Stimulated activated CD4-positive, alpha-beta T cell treated with anti-CD3 and anti-CD28 coated beads, Interleukin-1b, Interleukin-23, amount 100 ng/mL, for 48 hours (primary cell): ENCODE measurements at regions not wholly inside any gene's neighbourhood (a gene's known extent, or its start where the extent isn't known, plus 50 kb on each side); places are given as distances from the start of the nearest gene placed in this dataset.
"Not testable (repeated sequence)": the region's sequence is repeated elsewhere in the genome, so short reads cannot be mapped to it uniquely, and the experiment has no call there.

Source experiments
- DNase-seq: peaks from one replicate; pipeline ENCODE4 v3.0.0-alpha.2; 2020

- no peak for DNase-seq
Observed at GRCh38 chr12:5268424-5269210, 163.3 kb upstream of the NTF3 start.

DNA sequence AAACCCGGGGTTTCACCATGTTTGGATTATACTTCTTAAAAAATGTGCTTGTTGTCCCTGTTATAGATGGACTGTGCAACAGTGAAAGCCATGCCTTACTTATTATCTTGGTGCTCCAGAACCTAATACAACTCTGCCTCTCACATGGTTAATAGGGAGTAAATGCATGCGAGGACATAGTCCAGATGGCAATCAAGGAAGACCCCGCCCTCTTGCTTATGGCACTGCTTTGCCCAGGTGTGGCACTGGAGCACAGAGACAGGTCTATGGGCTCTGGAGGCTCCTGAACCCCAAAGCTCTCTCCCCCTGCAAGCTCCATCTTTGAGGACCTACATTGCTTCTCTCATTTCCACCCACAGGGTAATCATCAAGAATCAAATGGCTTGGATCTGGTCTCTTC is 162.1 kb upstream of the NTF3 start:
- DNase-seq: no peak

GRCh38 chr12:5272018-5272785 is 159.7 kb upstream of the NTF3 start:
- no peak for DNase-seq

GRCh38 chr12:5273709-5274108 is 158.2 kb upstream of the NTF3 start:
- no peak for DNase-seq

DNA sequence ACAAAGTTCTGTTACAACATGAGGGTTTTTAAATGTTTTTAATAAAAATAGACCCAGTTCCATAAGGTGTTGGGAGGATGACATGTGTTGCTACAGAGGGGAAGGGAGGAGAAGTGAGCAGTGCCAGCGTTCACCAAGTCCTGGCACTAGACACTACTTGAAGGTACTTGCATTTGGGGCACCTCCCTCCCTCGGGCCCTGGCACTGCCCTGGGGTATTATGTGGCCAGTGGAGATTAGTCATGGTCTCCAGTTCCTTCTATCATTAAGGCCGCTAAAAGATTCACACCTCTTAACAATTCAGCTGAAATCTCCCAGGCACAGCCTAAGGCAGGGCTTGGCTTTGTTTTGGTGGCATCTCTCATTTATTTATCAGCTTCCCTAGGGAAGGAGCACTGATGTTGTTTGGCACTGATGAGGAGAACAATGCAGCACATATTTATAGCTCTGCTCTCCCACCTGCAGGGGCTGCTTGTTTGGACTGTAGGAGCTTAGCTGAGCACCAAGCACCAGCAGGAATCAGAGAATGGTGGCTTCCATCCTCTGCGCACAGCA is 155.5 kb upstream of the NTF3 start:
- DNase-seq: no peak

DNA sequence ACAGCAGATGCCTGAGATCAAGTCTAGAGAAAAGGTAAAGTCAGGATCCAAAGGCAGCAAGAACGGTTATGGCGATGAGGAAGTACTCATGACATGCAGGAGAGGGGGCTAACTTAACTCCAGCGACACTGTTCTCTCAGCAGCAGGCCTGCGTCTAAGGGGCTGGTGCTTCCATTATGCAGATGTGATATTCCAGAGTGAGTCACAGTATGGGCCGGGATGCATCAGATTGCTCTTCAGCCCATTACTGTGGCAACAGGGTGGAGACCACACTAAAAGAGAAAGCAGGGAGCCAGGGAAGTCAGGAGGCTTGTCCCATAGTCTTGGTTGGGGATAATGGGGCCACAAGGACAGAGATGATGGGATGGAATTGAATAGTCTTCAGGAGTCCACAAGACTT is 151.8 kb upstream of the NTF3 start:
- DNase-seq: no peak

- DNase-seq: not testable (repeated sequence)
Observed at GRCh38 chr12:5290368-5290767, 141.5 kb upstream of the NTF3 start.

DNA sequence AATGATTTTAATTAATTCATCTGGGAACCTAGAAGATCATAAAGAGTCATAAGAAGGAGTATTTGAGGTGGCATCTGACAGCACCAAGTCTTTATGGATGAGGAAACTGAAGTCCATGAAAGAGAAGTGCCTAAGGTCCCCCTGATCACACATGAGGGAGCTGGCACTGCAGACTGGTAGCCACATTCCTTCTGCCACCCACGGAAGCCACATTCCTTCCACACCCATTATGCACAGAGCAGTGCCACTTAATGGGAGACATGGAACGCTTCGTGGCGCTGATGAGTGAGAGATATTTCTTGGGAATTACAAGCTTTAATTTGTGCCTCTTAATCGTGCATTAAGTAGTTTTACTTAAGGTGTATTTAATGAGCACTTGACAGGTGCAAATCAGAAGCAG is 139.3 kb upstream of the NTF3 start:
- DNase-seq: no peak

DNA sequence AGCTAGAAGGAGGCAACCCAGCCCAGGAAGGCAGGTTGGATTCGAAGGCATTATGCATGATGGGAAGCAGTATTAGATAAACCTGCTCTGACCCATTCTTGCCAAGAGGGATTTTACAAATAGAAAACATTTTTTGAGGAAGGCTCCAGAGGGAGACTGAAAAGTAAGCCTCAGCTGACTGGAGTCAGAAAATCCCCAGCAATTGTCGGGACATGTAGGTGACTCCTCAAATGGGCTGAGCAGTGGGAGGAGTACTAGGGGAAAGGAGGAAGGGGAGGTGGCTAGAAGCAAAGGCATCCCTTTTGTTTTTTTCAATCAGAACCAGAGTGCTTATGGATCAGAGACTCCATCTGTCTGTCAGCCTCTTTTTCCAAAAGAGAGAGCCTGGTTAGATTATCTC is 138.1 kb upstream of the NTF3 start:
- no peak for DNase-seq

GRCh38 chr12:5294274-5295070 is 137.4 kb upstream of the NTF3 start:
- no peak for DNase-seq

DNA sequence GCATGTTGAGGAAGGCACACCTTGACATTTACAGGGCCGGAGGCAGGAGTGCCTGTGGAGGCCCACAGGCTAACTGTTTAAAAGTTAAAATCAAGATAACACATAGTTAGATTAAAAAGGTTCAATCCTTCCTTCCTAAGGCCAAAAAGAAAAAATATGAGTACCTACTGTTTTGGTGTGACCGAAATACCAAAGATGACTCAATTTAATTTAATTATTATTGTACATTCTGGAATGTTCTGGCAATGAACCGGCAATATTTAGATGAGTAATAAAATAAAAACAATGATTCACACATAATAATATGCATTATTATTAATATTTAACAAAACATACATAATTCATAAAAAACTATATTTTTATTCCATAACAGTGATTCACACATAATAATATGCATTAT is 136.8 kb upstream of the NTF3 start:
- no peak for DNase-seq

DNA sequence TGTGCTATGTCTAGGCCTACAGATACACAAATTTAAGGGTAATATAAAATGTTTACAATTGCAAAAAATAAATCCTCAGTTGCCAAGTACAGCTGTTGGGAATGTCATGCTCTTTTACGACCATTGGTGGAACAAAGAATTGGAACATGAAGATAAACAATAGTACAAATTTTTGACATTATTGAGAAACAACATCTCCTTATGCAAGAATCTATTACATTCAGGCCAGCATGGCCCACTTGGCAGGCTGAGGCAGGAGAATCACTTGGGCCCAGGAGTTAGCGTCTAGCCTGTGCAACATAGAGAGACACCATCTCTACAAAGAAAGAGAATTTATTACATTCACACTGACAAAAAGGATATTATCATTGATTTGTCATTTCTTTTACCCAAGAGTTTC is 135.9 kb upstream of the NTF3 start:
- DNase-seq: no peak

DNA sequence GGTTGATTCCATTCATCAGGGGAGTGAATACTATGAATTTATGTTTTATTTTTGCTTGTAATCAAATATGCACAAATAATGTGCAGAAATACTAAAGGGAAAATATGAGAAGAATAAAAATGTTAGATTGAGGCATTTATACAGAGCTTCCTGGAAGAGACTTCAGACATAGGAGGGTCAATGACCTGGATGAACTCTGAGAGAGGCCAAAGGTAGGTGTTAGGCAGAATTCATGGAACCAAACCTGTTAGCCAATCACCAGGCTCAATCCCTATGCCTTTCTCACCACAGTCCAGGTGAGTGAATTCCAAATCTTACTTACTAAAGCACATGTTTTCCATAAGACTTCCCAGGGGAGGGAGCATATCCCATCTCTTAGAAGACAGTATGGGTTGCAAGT is 130.4 kb upstream of the NTF3 start:
- DNase-seq: no peak

DNA sequence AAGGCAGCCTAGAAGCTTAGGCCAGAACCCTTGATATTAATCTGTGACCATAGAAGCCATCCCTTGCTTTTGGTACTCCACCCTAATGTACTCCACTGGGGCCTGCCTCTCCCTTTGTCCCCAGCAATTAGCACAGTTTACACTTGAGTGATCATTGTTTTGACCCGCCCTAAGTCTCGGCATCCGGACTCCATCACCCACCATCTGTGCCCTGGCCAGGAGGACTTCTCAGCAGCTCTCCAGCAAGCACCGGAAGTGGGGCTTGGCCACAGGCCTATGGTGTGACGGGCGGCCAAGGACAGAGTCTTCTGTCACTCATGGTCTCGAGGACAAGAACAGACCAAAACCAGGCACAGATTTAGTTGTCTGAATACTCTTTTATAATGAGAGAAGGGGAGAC is 126.5 kb upstream of the NTF3 start:
- DNase-seq: no peak

DNA sequence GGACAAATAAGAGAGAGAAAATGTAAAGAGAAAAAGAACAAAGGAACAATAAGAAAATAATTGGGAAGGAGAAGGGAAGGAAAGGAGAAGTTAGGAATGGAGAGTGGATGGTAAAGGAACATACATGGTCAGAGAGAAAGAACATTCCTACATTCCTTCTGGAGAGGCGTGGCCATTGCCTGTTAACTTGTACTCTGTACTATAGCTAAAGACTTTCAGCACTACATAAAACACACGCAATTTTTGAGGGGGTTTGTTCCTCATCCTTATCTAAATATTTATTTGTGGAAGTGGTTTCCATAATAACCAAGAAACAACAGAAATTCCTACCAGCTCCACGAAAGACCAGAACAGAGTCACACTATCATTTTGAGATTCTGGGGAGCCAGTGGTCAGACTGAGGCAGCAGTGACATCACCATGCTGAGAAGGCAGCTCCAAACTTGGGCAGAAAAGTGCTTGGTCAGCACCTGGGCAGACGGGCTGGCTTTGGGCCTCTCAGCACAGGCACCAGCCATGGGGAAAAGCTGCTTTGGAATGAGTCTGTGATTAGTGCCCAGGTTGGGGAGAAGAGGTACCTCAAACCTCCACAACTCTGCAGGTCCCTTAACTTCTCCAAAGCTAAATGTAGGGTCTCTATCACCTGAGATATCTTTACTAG is 125.9 kb upstream of the NTF3 start:
- no peak for DNase-seq

DNA sequence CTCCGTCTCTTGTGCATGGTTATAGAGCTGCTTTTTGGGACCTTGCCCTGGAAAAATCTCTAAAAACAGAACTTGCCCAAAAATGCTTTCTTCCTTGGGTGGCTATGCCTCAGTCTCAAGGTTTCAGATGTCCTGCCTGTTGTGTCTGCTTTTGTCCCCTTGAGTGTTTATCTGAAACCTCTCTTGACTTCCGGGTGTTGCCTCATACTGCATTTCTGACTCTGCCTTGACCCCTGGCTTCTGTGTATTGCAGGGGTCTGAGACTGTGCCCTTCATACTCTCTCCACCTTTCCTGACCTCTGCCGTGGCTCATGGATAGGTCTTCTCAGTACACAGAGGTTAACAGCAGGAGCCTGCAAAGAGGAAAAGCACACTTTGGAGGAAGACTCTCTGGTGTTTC is 124.8 kb upstream of the NTF3 start:
- DNase-seq: no peak

- DNase-seq: no peak
Observed at GRCh38 chr12:5308216-5308615, 123.7 kb upstream of the NTF3 start.

- DNase-seq: no peak
Observed at GRCh38 chr12:5308996-5309395, 122.9 kb upstream of the NTF3 start.

DNA sequence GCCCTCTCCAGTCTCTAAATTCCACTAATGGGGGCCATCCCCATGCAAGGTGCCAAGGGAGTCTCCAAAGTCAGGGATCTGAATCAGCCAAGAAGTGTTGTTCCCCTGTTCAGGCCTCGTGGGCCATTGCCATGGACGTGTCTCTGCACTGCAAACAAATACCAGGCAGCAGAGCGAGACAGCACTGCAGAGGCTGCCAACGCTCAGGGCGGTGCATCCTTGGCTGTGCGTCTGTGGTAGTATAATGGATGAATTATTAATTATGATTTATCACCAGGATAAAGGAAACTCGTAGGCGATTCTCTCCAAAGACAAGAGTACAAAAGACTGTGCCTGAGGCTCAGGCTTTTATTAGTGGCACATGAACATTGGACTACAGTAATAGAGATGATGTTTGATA is 122.3 kb upstream of the NTF3 start:
- DNase-seq: no peak

GRCh38 chr12:5310151-5310550 is 121.8 kb upstream of the NTF3 start:
- no peak for DNase-seq

GRCh38 chr12:5317556-5317955 is 114.4 kb upstream of the NTF3 start:
- no peak for DNase-seq

DNA sequence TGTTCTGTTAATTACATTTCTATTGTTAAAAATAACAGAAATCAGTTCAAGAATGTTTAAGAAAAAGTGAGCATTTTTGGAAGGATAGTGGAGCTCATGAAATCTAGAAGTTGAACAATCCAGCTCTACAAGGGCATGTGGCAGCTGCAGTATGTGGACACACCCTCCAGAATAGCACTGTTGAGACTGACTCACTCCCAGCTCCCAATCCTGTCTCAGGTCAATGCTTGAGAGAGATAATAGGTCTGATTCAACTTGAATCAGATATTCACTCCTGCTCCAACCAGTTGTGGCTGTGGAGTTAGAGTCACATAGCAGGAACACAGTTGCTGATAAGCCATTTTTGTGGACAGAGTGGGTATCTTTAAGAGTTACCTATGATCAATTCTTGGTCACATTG is 113.0 kb upstream of the NTF3 start:
- DNase-seq: no peak
